A549 (cell line): ENCODE measurements at regions not wholly inside any gene's neighbourhood (a gene's known extent, or its start where the extent isn't known, plus 50 kb on each side); places are given as distances from the start of the nearest gene placed in this dataset.

Source experiments
- ATAC-seq, 2 experiments: fragments of 200-7000 bp in 1 of 2; fragments of >200 bp in 1 of 2; cut with Nextera tagmentation in 1 of 2; cut with Tn5 transposase in 1 of 2; 3 replicates each; pipeline versions ENCODE4 v1.8.0 to v1.9.1; 2018 to 2020; ENCODE audit warnings: mild to moderate bottlenecking in 1 of 2, moderate library complexity in 1 of 2
- CTCF ChIA-PET: fragments of 300-600 bp; sonication (Branson Sonifier 250); formaldehyde crosslinking; extraction: SDS; loops from one replicate; lab custom pipeline; 2021; ENCODE audit warnings: antibody characterized with exemption, inconsistent platforms; lab: Yijun Ruan, JAX
- POLR2A ChIA-PET: fragments of 350-600 bp; formaldehyde crosslinking; extraction: SDS; loops from one replicate; lab custom pipeline; 2021; ENCODE audit warnings: antibody characterized with exemption, inconsistent platforms; lab: Yijun Ruan, JAX
- DNase-seq, 2 experiments: peaks; one replicate each; pipeline versions ENCODE4 v3.0.0 to v3.0.0-alpha.2; 2011 to 2016; ENCODE audit warnings: low read depth in 1 of 2, low spot score in 1 of 2
- FAIRE-seq: peaks from 2 replicates; lab custom pipeline; 2011; peaks lifted over from hg19 to GRCh38; lab: Jason Lieb, UNC
- H3K27ac ChIP-seq, 2 experiments: fragments of >200 bp; sonication (Bioruptor Twin); formaldehyde crosslinking; 3 replicates each; pipeline ENCODE4 v1.5.1; 2016 to 2017
- H3K4me1 ChIP-seq: fragments of >200 bp; sonication (Bioruptor Twin); formaldehyde crosslinking; 3 replicates; pipeline ENCODE4 v1.6.1; 2016
- H3K4me2 ChIP-seq: fragments of >200 bp; sonication (Bioruptor Twin); formaldehyde crosslinking; 3 replicates; pipeline ENCODE4 v1.6.1; 2016
- H3K4me3 ChIP-seq: fragments of >200 bp; sonication (Bioruptor Twin); formaldehyde crosslinking; 3 replicates; pipeline ENCODE4 v1.5.1; 2016
- H3K9me3 ChIP-seq: fragments of >200 bp; sonication (Bioruptor Twin); formaldehyde crosslinking; 3 replicates; pipeline ENCODE4 v1.6.1; 2016
- CBX2 ChIP-seq: fragments of 200-600 bp; sonication (generic); IDR thresholded peaks from 2 replicates; pipeline ENCODE4 v1.6.1; 2016; ENCODE audit warnings: low read depth, mild to moderate bottlenecking, borderline replicate concordance
- CTCF ChIP-seq: fragments of >200 bp; sonication (Bioruptor Twin); formaldehyde crosslinking; IDR thresholded peaks from 3 replicates; pipeline ENCODE4 v1.5.1; 2016
- E2F6 ChIP-seq: IDR thresholded peaks from 2 replicates; pipeline ENCODE4 v1.6.1; 2012; ENCODE audit warnings: low read depth, borderline replicate concordance
- ESRRA ChIP-seq: fragments of 150-350 bp; IDR thresholded peaks from 2 replicates; pipeline ENCODE4 v1.6.1; 2014; ENCODE audit warnings: mild to moderate bottlenecking, low read length, borderline replicate concordance
- FOSL2 ChIP-seq, 2 experiments: fragments of 450-650 bp in 1 of 2; fragments of >200 bp in 1 of 2; sonication (Bioruptor Twin) in 1 of 2; formaldehyde crosslinking; IDR thresholded peaks; 2 replicates each; pipeline versions ENCODE4 v1.5.0 to v1.6.1; 2016 to 2020; ENCODE audit warnings: mild to moderate bottlenecking in 1 of 2, moderate library complexity in 1 of 2
- GATA3 ChIP-seq: IDR thresholded peaks from 2 replicates; pipeline ENCODE4 v1.6.1; 2012; ENCODE audit warnings: borderline replicate concordance
- HEYL ChIP-seq: fragments of 250-450 bp; sonication (Bioruptor Pico); IDR thresholded peaks from 2 replicates; pipeline ENCODE4 v1.8.0; 2021; ENCODE audit warnings: mild to moderate bottlenecking, moderate library complexity
- HOXB13 ChIP-seq: fragments of 250-450 bp; sonication (Bioruptor Pico); IDR thresholded peaks from 2 replicates; pipeline ENCODE4 v1.5.0; 2020; ENCODE audit warnings: low read depth, mild to moderate bottlenecking, moderate library complexity
- KDM5A ChIP-seq: fragments of 200-600 bp; sonication (generic); IDR thresholded peaks from 2 replicates; pipeline ENCODE4 v1.6.1; 2016; ENCODE audit warnings: antibody characterized with exemption, mild to moderate bottlenecking
- MAFK ChIP-seq: fragments of 450-650 bp; IDR thresholded peaks from 2 replicates; pipeline ENCODE4 v1.6.1; 2014; ENCODE audit not compliant: partially characterized antibody
- MAX ChIP-seq: IDR thresholded peaks from 2 replicates; pipeline ENCODE4 v1.6.1; 2012
- NPAS2 ChIP-seq: fragments of 250-450 bp; sonication (Bioruptor Pico); IDR thresholded peaks from 2 replicates; pipeline ENCODE4 v1.8.0; 2022; ENCODE audit warnings: mild to moderate bottlenecking, moderate library complexity, borderline replicate concordance
- PHF8 ChIP-seq: fragments of 200-600 bp; sonication (generic); IDR thresholded peaks from 2 replicates; pipeline ENCODE4 v1.6.1; 2016; ENCODE audit warnings: low read depth, mild to moderate bottlenecking, antibody characterized with exemption, moderate library complexity, borderline replicate concordance
- RAD21 ChIP-seq, 2 experiments: fragments of >200 bp in 1 of 2; sonication (Bioruptor Twin) in 1 of 2; formaldehyde crosslinking in 1 of 2; IDR thresholded peaks in 1 of 2; conservative IDR thresholded peaks in 1 of 2; 2 replicates in 1 of 2; 3 replicates in 1 of 2; pipeline ENCODE4 v1.6.1; 2012 to 2018; ENCODE audit warnings: inconsistent platforms in 1 of 2
- RNF2 ChIP-seq: fragments of 200-600 bp; sonication (generic); IDR thresholded peaks from 2 replicates; pipeline ENCODE4 v1.6.1; 2016; ENCODE audit warnings: low read depth, mild to moderate bottlenecking, antibody characterized with exemption, moderate library complexity, borderline replicate concordance
- SMC3 ChIP-seq: fragments of >200 bp; sonication (Bioruptor Twin); formaldehyde crosslinking; IDR thresholded peaks from 3 replicates; pipeline ENCODE4 v1.6.1; 2018; ENCODE audit warnings: inconsistent platforms
- ZSCAN20 ChIP-seq: fragments of 250-450 bp; sonication (Bioruptor Pico); IDR thresholded peaks from 2 replicates; pipeline ENCODE4 v1.8.0; 2022; ENCODE audit warnings: mild to moderate bottlenecking, moderate library complexity
- WGBS: methylation state at CpG from one replicate; pipeline ENCODE4 v1.1.6; 2017; ENCODE audit errors: missing lambda C conversion rate; 5-methylcytosine and 5-hydroxymethylcytosine counted together

GRCh38 chr17:69608808-69609472, 194.4 kb downstream of the MAP2K6 start (continued):
- TF ChIP-seq CBX2, result no peak
- TF ChIP-seq MAX, result peak; percentile 30; the same call in 1 of the 2 replicates
- TF ChIP-seq HEYL, result no peak

GRCh38 chr17:69609473-69610305, 195.2 kb downstream of the MAP2K6 start:
- ChIA-PET CTCF (interaction anchor here (0.6 to 4.0 kb wide), 37 partner anchors 9 to 1019 kb away, joined by 3 to 31 read pairs (median 3); no protein-coding TSS in a partner anchor), POLR2A (interaction anchor here (1.1 kb wide), 1 partner anchor 942 kb away, joined by 3 read pairs; no protein-coding TSS in a partner anchor)
- Histone ChIP-seq H3K27ac (peak overlapping the region; percentile 79 to 83), H3K4me3 (no peak overlapping the region), H3K4me2 (peak overlapping the region; percentile 39), H3K9me3 (no peaks in the 10 kb centered on the region), H3K4me1 (peaks cover 31% of the 10 kb centered on the region)
- DNase-seq (peak in 1 of 2 experiments; percentile 33), FAIRE-seq (peak; percentile 59), ATAC-seq (peak; percentile 67 to 75; a peak in 4 of 6 replicates)
- TF ChIP-seq NPAS2 (CRISPR knock-in tag) (no peak), MAX (0 out of 2 replicates have a peak, but pooled peaks have one; percentile 10), SMC3 (peak; percentile 75), FOSL2 (IDR thresholded peaks at IDR 0.05) (no peak), FOSL2 (CRISPR knock-in tag; IDR thresholded peaks at IDR 0.05) (no peak), KDM5A (no peak), ZSCAN20 (CRISPR knock-in tag) (no peak), RAD21 (conservative IDR thresholded peaks at IDR 0.05 in 1 of 2, IDR thresholded peaks at IDR 0.05 in 1 of 2) (peak; percentile 66 to 68), CTCF (peak; percentile 74), PHF8 (no peak), E2F6 (no peak)
- 70% methylated on average over 6 of the region's 6 CpGs for WGBS

- Histone ChIP-seq H3K4me1 (no peaks in the 10 kb centered on the region), H3K4me2 (no peak overlapping the region), H3K9me3 (peaks cover 11% of the 10 kb centered on the region; the same call in 1 of the 3 replicates), H3K27ac (no peak overlapping the region), H3K4me3 (no peak overlapping the region)
- POLR2A ChIA-PET, result no interaction called here
- TF ChIP-seq ESRRA (no peak), MAFK (no peak), RNF2 (no peak), GATA3 (no peak), HOXB13 (CRISPR knock-in tag) (no peak)
- CTCF ChIA-PET, result interaction anchor here (1.6 kb wide), 1 partner anchor 11 kb away, joined by 13 read pairs; no protein-coding TSS in a partner anchor
- no peak for DNase-seq
- peak; percentile 23 for FAIRE-seq
- WGBS, result 27% methylated on average over 1 of the region's 1 CpG
- ATAC-seq, result no peak
Observed at GRCh38 chr17:69620363-69620762, 205.9 kb downstream of the MAP2K6 start.
